CD4-positive, alpha-beta T cell (primary cell): ENCODE measurements at regions not wholly inside any gene's neighbourhood (a gene's known extent, or its start where the extent isn't known, plus 50 kb on each side); places are given as distances from the start of the nearest gene placed in this dataset.

Experiments used
- ATAC-seq: fragments of 200-7000 bp; cut with Tn5 transposase; one replicate; pipeline ENCODE4 v1.10.0; 2022; ENCODE audit warnings: mild to moderate bottlenecking; ENCODE audit not compliant: poor library complexity
- CTCF ChIA-PET: fragments of 350-600 bp; sonication (Branson Sonifier 250); formaldehyde crosslinking; loops from one replicate; lab custom pipeline; 2021; ENCODE audit warnings: antibody characterized with exemption, inconsistent platforms; lab: Charles Lee
- POLR2A ChIA-PET: fragments of 350-600 bp; sonication (Branson Sonifier 250); formaldehyde crosslinking; loops from one replicate; lab custom pipeline; 2021; ENCODE audit warnings: antibody characterized with exemption, inconsistent platforms; lab: Charles Lee
- DNase-seq, 14 experiments: peaks; one replicate each; pipeline ENCODE4 v3.0.0-alpha.2; 2013 to 2020; ENCODE audit warnings: mixed read lengths in 2 of 14
- H3K27ac ChIP-seq, 2 donors: one replicate each; pipeline versions ENCODE4 v1.5.1 to v1.7.0; 2013; ENCODE audit warnings: low read length in 2 of 2, low read depth in 1 of 2, mild to moderate bottlenecking in 1 of 2
- H3K27me3 ChIP-seq, 2 experiments: 1 replicate in 1 of 2; 2 replicates in 1 of 2; pipeline versions ENCODE4 v1.6.1 to v1.7.0; 2013; ENCODE audit warnings: low read length in 2 of 2, control low read depth in 1 of 2, mild to moderate bottlenecking in 1 of 2, moderate library complexity in 1 of 2; ENCODE audit not compliant: insufficient read depth in 2 of 2, control insufficient read depth in 1 of 2
- H3K36me3 ChIP-seq: one replicate; pipeline ENCODE4 v1.6.1; 2013; ENCODE audit warnings: low read length, control low read depth; ENCODE audit not compliant: insufficient read depth
- H3K4me1 ChIP-seq: one replicate; pipeline ENCODE4 v1.6.1; 2013; ENCODE audit warnings: low read length, control low read depth; ENCODE audit not compliant: insufficient read depth
- H3K4me3 ChIP-seq: one replicate; pipeline ENCODE4 v1.5.1; 2013; ENCODE audit warnings: mild to moderate bottlenecking, low read length, moderate library complexity
- H3K9me3 ChIP-seq, 2 experiments: 1 replicate in 1 of 2; 2 replicates in 1 of 2; pipeline versions ENCODE4 v1.6.1 to v1.7.0; 2013; ENCODE audit warnings: low read length in 2 of 2, mild to moderate bottlenecking in 2 of 2, control low read depth in 1 of 2, moderate library complexity in 1 of 2; ENCODE audit not compliant: control insufficient read depth in 1 of 2, insufficient read depth in 1 of 2
- H3K27ac Mint-ChIP-seq: one replicate; pipeline ENCODE4 v1.8.0; 2020; ENCODE audit warnings: mixed read lengths
- H3K27me3 Mint-ChIP-seq: one replicate; pipeline ENCODE4 v1.8.0; 2021; ENCODE audit warnings: mixed read lengths
- H3K36me3 Mint-ChIP-seq: one replicate; pipeline ENCODE4 v1.8.0; 2021; ENCODE audit warnings: low read depth, mixed read lengths
- H3K4me1 Mint-ChIP-seq: one replicate; pipeline ENCODE4 v1.8.0; 2021; ENCODE audit warnings: low read depth, mixed read lengths
- H3K4me3 Mint-ChIP-seq: one replicate; pipeline ENCODE4 v1.8.0; 2020; ENCODE audit warnings: mild to moderate bottlenecking, mixed read lengths
- H3K9me3 Mint-ChIP-seq: one replicate; pipeline ENCODE4 v1.8.0; 2020; ENCODE audit warnings: mixed read lengths
- intact Hi-C, 2 experiments: fragments of 100-400 bp; cut with DNase I in 1 of 2; cut with micrococcal nuclease in 1 of 2; formaldehyde crosslinking; loops; one replicate each; pipeline versions ENCODE4 v1.15.1 to v1.9.0; 2023 to 2025; cut with DNase I, micrococcal nuclease
- TF ChIP-seq, protein P1 (sequence below): fragments of 200-600 bp; IDR thresholded peaks from one replicate; pipeline ENCODE4 v1.8.0; 2022; ENCODE audit warnings: antibody characterized with exemption, mild to moderate bottlenecking

DNA sequence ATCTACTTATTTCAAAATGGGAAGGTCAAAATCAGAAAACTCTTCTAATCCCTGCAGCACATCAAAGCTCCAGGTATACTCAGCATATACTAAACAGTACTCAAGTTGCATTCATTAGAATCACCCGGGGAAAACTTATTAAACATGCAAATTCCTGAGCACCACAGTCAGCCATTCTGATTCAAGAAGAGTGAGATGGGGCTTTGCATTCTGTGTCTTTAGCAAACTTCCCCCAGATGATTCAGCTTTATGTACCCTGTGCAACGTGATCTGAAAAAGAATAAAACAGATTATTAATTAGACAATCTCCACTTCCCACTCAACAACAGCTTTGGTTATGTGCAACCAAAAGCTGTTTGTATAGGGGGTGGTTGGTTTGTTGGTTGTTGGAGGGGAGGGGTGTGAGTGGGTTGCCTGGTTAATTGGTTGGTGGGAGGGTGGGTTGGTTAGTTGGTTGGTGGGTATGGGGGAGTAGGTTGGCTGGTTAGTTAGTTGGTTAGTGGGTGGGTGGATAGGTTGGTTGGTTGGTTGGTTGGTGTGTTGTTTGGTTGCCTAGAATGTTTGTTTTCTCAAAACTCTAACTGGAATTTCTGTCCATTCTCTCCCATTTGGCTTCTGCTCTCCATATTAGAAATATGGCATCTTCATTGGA lies 112.5 kb upstream of the AGAP1 start:
- H3K36me3 Mint-ChIP-seq = no peaks in the 10 kb centered on the region
- no peak overlapping the region for H3K27ac ChIP-seq
- peaks cover 0 to 6% of the 10 kb centered on the region in 2 experiments for H3K9me3 ChIP-seq
- H3K4me3 Mint-ChIP-seq = no peak overlapping the region
- H3K4me3 ChIP-seq = no peak overlapping the region
- ChIA-PET POLR2A (no interaction called here), CTCF (no interaction called here)
- intact Hi-C loops = no loop called here
- no peak for DNase-seq
- H3K4me1 ChIP-seq = no peaks in the 10 kb centered on the region
- no peaks in the 10 kb centered on the region for H3K36me3 ChIP-seq
- peaks cover 17% of the 10 kb centered on the region for H3K27me3 Mint-ChIP-seq
- H3K4me1 Mint-ChIP-seq = no peaks in the 10 kb centered on the region
- ATAC-seq = no peak
- peaks cover 0 to 4% of the 10 kb centered on the region in 2 experiments for H3K27me3 ChIP-seq
- H3K9me3 Mint-ChIP-seq = no peaks in the 10 kb centered on the region
- no peak overlapping the region for H3K27ac Mint-ChIP-seq
- TF ChIP-seq, protein P1, sequence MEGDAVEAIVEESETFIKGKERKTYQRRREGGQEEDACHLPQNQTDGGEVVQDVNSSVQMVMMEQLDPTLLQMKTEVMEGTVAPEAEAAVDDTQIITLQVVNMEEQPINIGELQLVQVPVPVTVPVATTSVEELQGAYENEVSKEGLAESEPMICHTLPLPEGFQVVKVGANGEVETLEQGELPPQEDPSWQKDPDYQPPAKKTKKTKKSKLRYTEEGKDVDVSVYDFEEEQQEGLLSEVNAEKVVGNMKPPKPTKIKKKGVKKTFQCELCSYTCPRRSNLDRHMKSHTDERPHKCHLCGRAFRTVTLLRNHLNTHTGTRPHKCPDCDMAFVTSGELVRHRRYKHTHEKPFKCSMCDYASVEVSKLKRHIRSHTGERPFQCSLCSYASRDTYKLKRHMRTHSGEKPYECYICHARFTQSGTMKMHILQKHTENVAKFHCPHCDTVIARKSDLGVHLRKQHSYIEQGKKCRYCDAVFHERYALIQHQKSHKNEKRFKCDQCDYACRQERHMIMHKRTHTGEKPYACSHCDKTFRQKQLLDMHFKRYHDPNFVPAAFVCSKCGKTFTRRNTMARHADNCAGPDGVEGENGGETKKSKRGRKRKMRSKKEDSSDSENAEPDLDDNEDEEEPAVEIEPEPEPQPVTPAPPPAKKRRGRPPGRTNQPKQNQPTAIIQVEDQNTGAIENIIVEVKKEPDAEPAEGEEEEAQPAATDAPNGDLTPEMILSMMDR = no peak

DNA sequence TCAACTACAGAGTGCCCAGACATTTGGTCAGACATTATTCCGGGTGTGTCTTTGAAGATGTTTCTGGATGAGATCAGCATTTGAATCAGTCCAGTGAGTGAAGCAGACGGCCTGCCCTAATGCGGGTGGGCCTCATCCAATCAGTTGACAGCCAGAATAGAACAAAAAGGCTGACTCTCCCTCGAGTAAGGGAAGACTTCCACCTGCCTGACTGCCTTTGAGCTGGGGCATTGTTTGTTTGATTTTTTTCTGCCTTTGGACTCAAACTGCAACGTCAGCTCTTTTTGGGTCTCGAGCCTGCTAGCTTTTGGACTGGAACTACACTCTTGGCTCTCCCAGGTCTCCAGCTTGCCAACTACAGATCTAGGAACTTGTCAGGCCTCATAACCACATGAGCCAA lies 111.7 kb upstream of the AGAP1 start:
- POLR2A ChIA-PET = no interaction called here
- TF ChIP-seq, protein P1 = no peak
- H3K4me3 ChIP-seq = no peak overlapping the region
- no peak overlapping the region for H3K27ac ChIP-seq
- CTCF ChIA-PET = no interaction called here
- H3K4me1 Mint-ChIP-seq = no peaks in the 10 kb centered on the region
- peaks cover 0 to 6% of the 10 kb centered on the region in 2 experiments for H3K9me3 ChIP-seq
- intact Hi-C loops = no loop called here
- no peaks in the 10 kb centered on the region for H3K9me3 Mint-ChIP-seq
- H3K27me3 Mint-ChIP-seq = peaks cover 15% of the 10 kb centered on the region
- H3K27ac Mint-ChIP-seq = no peak overlapping the region
- H3K36me3 Mint-ChIP-seq = no peaks in the 10 kb centered on the region
- ATAC-seq (no peak), DNase-seq (no peak)
- H3K36me3 ChIP-seq = no peaks in the 10 kb centered on the region
- H3K27me3 ChIP-seq = peaks cover 0 to 4% of the 10 kb centered on the region in 2 experiments
- H3K4me3 Mint-ChIP-seq = no peak overlapping the region
- no peaks in the 10 kb centered on the region for H3K4me1 ChIP-seq

DNA sequence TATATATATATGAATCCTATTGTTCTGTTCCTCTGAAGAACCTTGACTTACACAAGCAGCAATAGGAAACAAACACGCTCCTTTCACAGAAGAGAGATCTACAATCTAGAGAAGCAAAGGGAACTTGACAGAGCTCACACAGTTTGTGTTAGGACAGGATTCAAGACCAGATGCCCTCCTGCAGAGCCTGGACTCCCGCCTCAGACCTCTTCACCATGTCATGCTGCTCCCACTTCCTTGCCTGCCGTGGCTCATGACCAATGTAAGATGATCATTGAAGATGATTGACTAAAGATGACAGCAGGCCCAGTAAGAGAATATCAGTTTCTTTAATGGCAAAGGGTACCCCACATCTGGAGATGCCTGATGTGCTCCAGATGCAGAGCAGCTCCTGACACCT lies 111.2 kb upstream of the AGAP1 start:
- Histone ChIP-seq H3K9me3 (peaks cover 0 to 6% of the 10 kb centered on the region in 2 experiments), H3K27me3 (peaks cover 0 to 4% of the 10 kb centered on the region in 2 experiments), H3K27ac (no peak overlapping the region), H3K4me1 (no peaks in the 10 kb centered on the region), H3K4me3 (no peak overlapping the region), H3K36me3 (no peaks in the 10 kb centered on the region)
- H3K27ac Mint-ChIP-seq = no peak overlapping the region
- ATAC-seq (no peak), DNase-seq (no peak)
- no peaks in the 10 kb centered on the region for H3K4me1 Mint-ChIP-seq
- H3K36me3 Mint-ChIP-seq = no peaks in the 10 kb centered on the region
- no peak overlapping the region for H3K4me3 Mint-ChIP-seq
- CTCF ChIA-PET = no interaction called here
- intact Hi-C loops = no loop called here
- POLR2A ChIA-PET = no interaction called here
- H3K27me3 Mint-ChIP-seq = peaks cover 12% of the 10 kb centered on the region
- TF ChIP-seq, protein P1 = no peak
- H3K9me3 Mint-ChIP-seq = no peaks in the 10 kb centered on the region
